NCI-H345 treated with DMSO at 0.1 percent for 48 hours (cell line): ENCODE measurements at regions not wholly inside any gene's neighbourhood (a gene's known extent, or its start where the extent isn't known, plus 50 kb on each side); places are given as distances from the start of the nearest gene placed in this dataset.

Source experiments
- DNase-seq: peaks from one replicate; lab custom pipeline; 2025; ENCODE audit not compliant: unreplicated experiment; lab: John Stamatoyannopoulos, UW

DNA sequence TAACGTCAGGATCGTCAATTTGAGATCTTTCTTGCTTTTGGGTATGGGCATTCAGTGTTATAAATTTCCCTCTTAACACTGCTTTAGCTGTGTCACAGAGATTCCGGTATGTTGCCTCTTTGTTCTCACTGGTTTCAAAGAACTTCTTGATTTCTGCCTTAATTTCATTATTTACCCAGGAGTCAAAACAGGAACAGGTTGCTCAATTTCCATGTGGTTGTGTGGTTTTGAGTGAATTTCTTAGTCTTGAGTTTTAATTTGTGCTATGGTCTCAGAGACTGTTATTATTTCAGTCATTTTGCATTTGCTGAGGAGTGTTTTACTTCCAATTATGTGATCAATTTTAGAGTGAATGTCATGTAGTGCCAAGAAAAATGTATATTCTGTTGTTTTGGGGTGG lies 153.1 kb downstream of the PCDH17 start:
- DNase-seq: no peak

- no peak for DNase-seq
Measured at GRCh38 chr13:57787058-57787791, 155.7 kb downstream of the PCDH17 start.

DNA sequence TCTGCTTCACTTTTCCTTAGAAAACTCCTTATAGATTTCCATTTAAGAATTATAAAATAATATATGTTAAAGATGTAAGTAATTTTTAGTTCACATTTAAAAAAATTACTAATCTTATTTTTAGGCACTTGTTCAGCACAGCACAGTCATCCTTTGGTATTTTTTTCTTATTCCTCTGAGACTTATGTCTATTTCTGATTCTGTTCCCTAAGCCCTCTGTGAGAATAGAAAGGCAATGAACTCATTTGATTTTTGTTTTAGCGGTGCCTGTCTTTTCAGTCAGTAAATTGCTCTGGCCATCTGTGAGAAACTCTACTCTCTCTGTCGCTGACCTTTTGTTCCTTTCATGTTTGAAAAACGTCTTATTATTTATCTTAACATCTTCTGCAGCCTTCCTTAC lies 168.1 kb downstream of the PCDH17 start:
- no peak for DNase-seq

DNA sequence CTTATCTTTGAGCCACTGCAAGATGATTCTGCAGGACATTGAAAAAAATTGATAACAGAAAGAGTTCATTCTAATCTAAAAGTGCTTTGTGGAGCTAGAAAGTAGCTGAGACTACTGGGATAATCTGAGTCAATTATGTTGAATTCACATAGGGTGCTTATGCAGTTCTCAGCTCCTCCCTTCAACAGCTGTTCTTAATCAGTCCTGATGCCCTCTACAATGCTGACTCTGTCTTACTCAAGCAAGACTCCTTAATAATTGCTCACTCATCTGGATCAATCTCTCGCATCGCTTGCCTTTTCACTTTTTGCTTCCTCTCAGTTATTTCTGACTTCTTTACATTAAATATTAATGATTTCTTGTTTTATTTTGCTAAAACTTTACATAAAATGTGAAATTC lies 182.1 kb downstream of the PCDH17 start:
- DNase-seq: no peak

DNA sequence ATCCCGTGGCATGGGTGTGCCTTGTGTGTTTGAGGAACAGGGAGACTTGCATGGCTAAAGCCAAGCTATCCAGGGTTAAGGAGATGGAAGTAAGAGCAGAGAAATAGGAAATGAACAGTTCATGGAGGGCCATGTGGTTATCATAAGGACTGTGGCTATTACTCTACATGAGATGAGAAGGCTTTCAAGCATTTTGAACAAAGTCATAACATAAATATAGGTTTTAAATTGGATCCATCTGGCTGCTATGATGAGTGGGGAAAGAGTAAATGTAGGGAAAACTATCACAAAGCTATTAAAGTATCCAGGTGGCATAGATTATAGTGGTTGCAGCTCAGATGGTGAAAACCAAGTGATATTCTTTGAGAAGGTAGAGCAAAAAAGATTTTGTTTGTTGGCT lies 184.1 kb downstream of the PCDH17 start:
- DNase-seq: no peak

DNA sequence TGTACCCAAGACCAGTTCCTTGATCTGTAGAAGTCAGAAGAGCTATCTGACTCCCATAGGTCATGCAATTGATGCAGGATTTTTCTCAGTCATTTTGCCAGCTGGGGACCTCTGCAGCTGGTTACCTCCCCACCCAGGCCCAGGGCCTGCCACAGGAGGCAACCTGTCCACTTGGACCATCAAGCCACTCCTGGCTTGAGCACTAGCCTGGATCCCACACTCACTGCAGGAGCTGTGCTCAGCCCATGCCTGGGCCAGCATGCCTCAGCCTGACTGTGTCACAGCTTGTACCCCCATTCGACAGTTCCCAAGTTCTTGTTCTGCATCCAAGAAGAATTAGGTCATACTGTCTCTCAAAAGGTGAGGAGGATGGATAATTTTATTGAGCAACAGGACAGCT lies 189.4 kb downstream of the PCDH17 start:
- no peak for DNase-seq

- no peak for DNase-seq
Measured at GRCh38 chr13:57823704-57824103, 192.2 kb downstream of the PCDH17 start.

- DNase-seq: no peak
Measured at GRCh38 chr13:57824121-57824520, 192.6 kb downstream of the PCDH17 start.

- no peak for DNase-seq
Measured at GRCh38 chr13:57825066-57825465, 193.5 kb downstream of the PCDH17 start.

DNA sequence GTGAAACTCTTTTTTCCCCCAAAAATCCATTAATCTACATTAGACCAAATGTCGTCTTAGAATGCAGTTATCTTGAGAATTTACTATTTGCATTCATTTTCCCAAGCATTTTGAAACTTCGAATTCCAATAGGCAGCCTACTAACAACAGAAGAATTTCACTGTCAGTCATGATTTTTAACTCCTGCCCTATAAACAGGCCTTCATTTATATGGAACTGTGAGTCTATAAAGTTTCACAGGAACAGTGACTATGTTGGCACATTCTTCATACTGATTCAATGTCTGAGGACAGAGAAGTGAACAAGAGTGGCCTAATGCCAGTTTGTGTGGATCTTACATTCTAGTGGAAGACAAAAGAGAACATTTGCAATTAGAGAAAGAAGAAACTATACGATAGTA lies 198.0 kb downstream of the PCDH17 start:
- DNase-seq: no peak

DNA sequence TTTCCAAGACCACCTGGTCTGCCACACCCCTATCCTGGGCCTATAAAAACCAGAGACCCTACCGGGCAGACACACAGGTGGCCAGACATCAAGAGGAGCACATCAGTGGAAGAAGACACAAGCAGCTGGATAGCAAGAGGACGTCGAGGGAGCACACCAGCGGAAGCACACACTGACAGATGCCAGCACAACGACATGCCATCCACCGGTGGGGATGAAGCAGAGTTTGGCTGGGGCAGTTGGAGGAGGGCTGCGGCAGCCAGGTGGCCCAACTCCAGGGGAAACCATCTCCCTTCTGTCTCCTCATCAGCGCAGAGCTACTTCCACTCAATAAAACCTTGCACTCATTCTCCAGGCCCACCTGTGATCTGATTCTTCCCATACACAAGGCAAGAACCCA lies 200.6 kb downstream of the PCDH17 start:
- no peak for DNase-seq

- no peak for DNase-seq
Measured at GRCh38 chr13:57837801-57838200, 206.3 kb downstream of the PCDH17 start.

GRCh38 chr13:57843521-57843920 lies 212.0 kb downstream of the PCDH17 start:
- no peak for DNase-seq

GRCh38 chr13:57846600-57847173 lies 215.1 kb downstream of the PCDH17 start:
- no peak for DNase-seq

- no peak for DNase-seq
Measured at GRCh38 chr13:57857945-57858344, 226.4 kb downstream of the PCDH17 start.

DNA sequence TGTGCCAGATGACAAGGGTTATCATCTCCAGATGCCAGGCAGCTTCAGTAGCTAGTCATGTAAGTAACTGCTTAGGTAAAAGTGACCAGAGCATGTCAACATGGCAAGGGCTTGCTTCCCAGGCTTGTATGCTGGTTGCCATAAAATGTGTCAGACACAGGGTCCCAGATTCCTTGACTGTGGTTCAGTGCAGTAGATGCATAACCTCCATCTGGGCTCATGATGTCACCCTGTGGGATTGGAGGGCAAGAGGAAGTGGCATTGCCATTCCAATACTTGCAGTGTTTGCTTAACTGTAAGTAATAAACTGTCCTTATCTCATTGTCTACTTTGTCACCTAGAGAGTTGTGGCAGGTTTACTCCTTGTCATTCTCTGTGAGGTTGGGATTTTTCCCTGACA lies 226.8 kb downstream of the PCDH17 start:
- DNase-seq: no peak

- DNase-seq: no peak
Measured at GRCh38 chr13:57862879-57863278, 231.3 kb downstream of the PCDH17 start.

GRCh38 chr13:57865600-57866294 lies 234.2 kb downstream of the PCDH17 start:
- no peak for DNase-seq

GRCh38 chr13:57874530-57874929 lies 243.0 kb downstream of the PCDH17 start:
- no peak for DNase-seq

DNA sequence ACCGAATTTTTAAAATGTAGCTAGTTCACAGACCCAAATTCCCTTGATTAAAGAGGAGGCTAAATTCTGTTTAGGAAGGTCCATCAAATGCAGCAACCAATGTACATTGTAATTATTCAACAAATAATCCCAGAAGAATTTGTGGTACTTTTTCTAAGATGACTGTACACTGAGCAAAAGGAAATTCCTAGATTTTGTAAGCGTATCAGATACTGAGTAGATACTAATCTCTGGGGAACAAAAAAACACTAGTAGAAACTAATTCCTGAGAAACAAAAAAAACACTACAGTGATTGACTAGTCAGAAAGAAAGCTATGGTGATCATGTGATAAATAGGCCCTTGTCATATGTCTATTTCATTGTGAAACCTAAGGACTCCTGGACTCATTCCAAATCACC lies 246.1 kb downstream of the PCDH17 start:
- DNase-seq: no peak

DNA sequence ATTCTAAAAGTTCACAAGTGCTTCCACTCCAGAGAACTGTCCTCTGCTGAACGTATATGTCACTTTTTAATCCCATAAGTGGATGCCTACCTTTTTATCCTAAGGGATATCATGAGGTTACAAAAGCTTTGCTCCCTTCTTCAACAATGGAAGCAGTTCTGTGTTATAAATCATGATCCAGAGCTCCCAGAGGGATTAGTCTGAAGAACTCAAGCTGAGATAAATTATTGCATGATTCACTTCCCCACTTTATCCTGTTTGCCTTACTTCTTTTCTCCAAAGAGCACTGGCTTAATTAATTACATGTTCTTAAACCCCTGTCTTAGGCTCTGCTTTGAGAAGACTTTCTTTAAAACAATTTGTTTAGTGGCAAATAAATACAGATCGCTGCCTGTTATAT lies 246.7 kb downstream of the PCDH17 start:
- DNase-seq: no peak

DNA sequence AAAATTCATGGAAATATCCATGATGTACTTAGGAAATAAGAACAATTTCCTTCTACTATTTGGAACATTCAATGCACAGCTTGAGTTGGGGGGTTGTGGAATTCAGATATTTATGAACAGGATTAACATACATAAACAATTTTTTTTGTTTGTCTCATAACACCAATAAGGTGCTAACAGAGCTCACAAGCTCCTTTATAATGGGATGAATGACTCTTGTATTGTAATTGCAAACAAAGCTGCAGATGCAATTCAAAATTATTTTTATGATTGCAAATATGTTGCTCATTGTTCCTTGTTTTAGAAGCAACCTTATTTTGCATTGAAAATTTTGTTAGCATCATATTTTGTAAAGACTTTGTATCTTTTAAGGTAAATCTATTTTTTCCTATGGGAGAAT lies 265.7 kb downstream of the PCDH17 start:
- no peak for DNase-seq
